Stimulated activated naive CD8-positive, alpha-beta T cell treated with anti-CD3 and anti-CD28 coated beads, Interleukin-15, Interleukin-2, amounts not matched to agents 100 U/mL and 50 U/mL, for 24 hours (primary cell): ENCODE measurements at regions not wholly inside any gene's neighbourhood (a gene's known extent, or its start where the extent isn't known, plus 50 kb on each side); places are given as distances from the start of the nearest gene placed in this dataset.
"Not testable (repeated sequence)": the region's sequence is repeated elsewhere in the genome, so short reads cannot be mapped to it uniquely, and the experiment has no call there.

Source experiments
- ATAC-seq: fragments of 150-1000 bp; cut with Tn5 transposase; one replicate; pipeline ENCODE4 v1.10.0; 2021
- DNase-seq: peaks from one replicate; pipeline ENCODE4 v3.0.0; 2021

DNA sequence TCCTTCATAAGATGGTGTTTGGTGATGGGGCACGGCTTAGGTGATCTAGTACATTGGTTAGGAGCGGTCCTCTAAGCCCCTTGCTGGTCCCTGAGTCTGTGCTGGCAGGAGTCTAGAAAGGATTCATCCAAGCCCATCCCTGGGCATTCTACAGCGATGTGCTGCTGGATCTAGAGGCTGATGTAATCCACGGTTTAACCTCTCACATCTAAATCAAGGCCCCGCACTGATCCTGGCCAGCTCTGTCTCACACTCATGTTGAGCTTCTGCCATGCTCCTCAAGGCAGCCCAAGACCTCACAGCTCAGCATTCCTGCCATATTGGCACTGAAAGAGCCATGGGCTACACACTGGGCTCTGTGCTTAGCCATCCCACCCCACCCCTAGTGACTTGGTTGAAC is 664.8 kb downstream of the STK39 start:
- ATAC-seq (peak; percentile 9), DNase-seq (no peak)

DNA sequence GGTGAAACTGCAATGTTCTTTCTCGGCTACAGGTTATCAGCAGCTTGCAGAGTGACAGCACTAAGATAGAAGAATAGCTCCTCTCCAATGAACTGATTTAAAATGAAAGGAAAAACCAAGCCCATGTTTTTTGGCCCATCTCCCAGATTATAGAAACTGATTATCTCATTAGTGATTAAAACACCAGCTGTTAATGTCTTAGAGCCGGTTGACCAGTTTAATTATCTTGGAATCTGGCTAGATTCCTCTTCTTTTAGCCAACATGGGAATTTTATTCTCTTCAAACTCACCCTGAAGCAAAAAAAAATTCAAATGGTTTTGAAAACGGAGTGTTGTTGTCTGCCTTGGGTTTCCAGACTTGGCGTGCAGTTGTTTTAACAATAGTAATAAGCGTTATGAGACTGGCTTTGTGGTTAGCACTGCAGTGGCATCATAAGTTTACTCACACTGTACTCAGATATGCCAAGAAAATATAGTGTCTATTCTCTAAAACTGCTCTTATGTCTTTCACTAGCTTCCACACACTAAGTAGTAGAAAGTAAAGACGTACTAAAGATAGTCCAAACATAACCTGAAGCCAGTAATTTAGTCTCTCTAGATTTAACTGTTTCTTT is 665.3 kb downstream of the STK39 start:
- ATAC-seq, result no peak
- DNase-seq, result no peak

DNA sequence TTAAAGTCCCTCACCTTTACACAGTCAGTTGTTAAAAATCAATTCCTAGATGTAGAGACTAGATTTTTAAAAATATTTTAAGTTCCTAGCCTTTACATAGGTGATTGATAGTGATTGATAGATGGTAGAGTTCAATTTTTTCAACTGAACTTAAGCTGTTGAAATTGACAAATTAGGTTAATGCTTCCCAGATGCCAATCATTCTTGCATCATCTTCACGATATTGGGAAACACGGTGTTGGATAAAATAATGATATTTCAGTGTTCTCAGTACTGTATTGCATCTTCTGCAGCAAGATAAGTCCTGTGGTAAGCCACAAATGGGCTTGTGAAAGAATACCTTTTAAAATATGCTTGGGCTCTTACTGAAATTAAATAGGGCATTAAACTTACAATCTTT is 667.6 kb downstream of the STK39 start:
- DNase-seq, result no peak
- ATAC-seq, result no peak

DNA sequence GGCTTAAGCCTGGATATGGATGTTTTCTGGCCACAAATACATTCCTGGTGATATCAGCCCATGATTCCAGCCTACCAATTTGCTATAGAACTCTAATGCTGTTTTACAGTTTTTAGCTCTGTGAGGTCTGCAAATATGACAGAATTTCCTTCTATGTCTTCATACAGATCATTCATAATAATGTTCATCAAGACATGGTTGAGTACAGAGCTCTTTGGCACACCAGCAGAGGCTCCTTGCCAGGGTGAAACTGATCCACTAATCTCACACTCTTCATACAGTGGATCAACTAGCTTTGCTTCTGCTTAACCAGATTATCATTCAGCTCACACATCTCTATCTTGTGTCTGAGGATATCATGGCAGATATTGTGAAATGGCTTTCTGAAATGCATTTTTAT is 672.1 kb downstream of the STK39 start:
- DNase-seq, result no peak
- no peak for ATAC-seq

DNA sequence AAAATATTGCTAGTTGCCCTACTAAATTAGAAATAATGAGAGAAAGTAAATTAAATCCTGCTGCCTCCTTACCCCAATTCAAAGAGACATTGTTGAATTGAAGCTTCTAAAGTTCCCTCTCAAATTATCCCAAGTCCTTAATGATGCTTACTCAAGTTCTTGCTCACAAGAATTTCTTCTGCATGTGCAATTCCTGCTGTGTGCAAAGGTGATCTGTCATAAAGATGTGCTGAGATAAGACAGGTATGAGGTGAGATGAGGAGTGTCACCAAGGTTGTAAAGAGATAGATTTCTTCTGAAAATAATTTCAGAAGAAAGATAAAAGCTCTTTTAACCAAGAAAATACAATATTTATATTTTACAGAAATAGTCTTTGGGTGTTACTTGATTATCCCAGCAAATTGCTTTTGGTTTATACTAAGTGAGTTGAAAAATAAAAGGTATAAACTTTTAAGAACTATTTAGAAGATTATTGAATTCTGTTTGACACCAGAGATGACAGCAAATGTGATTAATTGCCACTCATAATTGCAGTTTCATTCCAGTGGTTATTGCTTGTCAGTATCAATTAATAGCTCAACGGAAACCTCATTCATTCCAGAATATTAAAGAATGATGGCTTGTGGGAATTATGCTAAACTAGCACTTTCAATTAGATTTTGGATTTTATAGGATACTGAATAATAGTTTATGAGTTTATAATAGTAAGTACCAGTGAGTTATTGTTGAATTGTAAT is 674.3 kb downstream of the STK39 start:
- ATAC-seq, result no peak

DNA sequence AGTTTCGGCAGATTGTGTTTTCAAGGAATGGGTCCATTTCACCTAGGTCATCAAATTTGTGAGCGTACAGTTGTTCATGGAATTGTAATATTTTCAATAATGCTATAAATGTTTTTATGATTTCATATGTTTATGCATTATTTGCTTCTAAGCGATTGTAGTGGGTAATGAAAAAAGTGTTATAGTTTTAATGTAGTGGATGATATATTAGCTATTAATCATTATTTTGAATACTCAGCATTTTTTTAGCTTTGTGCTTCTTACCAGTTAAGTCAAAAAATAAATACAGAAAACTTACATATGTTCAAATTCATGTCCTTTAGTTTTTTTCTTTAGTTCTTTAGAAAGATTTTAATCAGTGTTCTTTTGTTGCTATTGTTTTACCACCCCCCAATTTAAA is 677.0 kb downstream of the STK39 start:
- DNase-seq, result no peak
- no peak for ATAC-seq

More for the DNA sequence above, 674.3 kb downstream of the STK39 start:
- no peak for DNase-seq

DNA sequence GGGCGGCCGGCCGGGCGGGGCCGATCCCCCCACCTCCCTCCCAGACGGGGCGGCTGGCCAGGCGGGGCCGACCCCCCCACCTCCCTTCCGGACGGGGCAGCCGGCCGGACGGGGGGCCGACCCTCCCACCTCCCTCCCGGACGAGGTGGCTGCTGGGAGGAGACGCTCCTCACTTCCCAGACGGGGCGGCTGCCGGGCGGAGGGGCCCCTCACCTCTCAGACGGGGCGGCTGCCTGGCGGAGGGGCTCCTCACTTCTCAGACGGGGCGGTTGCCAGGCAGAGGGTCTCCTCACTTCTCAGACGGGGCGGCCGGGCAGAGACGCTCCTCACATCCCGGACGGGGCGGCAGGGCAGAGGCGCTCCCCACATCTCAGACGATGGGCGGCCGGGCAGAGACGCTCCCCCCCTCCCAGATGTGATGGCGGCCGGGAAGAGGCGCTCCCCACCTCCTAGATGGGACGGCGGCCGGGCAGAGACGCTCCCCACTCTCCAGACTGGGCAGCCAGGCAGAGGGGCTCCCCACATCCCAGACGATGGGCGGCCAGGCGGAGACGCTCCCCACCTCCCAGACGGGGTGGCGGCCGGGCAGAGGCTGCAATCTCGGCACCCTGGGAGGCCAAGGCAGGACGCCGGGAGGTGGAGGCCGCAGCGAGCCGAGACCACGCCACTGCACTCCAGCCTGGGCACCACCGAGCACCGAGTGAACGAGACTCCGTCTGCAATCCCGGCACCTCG is 675.8 kb downstream of the XIRP2 start:
- DNase-seq, ATAC-seq: not testable (repeated sequence)

- DNase-seq, result not testable (repeated sequence)
Measured at GRCh38 chr2:167558272-167558991, 670.2 kb downstream of the XIRP2 start.

DNA sequence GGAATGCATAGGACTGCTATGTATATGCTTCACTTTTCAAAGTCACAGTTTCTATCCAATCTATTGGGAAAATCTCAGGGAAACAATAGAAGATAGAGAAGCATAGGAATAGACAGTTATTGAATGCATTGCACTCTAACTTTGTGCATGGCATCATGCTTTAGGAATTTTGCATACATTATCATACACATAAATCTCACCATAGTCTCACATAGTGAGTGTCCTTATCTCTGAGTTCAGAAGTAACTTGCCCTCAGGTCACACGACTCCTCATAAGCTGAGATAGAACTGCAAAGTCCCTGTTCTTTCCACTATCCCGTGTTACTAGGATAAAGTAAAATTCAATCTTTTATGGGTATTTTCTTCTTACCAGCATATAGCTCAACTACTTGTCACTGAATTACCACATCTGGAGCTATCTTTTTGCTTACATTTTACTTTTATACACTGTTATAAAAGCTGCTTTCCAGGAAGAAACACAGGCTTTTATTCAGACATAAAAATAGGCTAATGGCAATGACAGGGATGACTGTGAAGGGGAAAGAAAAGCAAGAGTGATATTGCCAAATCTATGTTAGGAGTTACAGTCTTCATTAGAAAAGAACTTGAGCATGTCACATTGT is 666.9 kb downstream of the XIRP2 start:
- DNase-seq (no peak), ATAC-seq (no peak)

More at GRCh38 chr2:167558272-167558991, 670.2 kb downstream of the XIRP2 start:
- ATAC-seq, result not testable (repeated sequence)

GRCh38 chr2:167553635-167554034 is 665.4 kb downstream of the XIRP2 start:
- no peak for DNase-seq
- ATAC-seq, result no peak

GRCh38 chr2:167551416-167551815 is 663.1 kb downstream of the XIRP2 start:
- DNase-seq, result no peak

DNA sequence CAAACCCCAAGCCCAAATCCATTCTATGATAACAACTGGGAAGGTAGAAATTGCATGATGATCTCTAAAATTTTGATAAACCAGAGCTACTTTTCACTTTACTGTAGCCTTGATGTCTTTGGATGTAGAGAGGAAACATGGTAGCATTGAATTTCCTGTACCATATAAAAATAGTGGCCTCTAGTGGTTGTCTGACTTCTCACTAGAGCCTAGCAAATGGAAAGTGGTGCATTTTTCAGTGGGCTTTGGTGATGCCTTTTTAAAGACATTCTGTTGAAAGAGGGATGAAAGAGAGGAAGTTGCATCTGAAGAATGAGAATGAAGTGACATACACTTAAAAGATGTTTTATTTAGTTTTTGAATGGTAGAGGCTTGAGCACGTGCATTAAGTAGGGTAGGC is 662.2 kb downstream of the XIRP2 start:
- no peak for ATAC-seq
- no peak for DNase-seq

More at GRCh38 chr2:167551416-167551815, 663.1 kb downstream of the XIRP2 start:
- no peak for ATAC-seq

- DNase-seq (no peak), ATAC-seq (no peak)
Measured at GRCh38 chr2:167548396-167548795, 660.1 kb downstream of the XIRP2 start.

DNA sequence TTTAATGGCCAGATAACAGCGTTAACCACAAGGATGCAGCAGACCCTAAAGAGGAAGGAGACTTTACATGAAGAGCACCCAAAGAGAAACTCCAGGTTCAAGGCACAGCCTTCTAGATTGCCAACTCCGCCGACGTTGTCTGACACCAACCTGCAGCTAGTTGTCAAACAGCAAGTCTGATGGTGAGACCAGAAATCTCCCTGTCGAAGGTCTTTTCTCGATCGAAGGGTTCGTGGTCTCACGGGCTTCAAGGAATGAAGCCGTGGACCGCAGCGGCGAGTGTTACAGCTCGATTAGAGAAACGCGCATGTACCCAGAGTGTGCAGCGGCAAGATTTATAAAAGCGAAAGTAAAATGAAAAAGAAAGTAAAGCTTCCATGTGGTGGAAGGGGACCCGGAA is 656.3 kb downstream of the XIRP2 start:
- DNase-seq, result no peak

GRCh38 chr2:167543721-167544120 is 655.4 kb downstream of the XIRP2 start:
- ATAC-seq, result no peak
- no peak for DNase-seq

More for the DNA sequence above, 656.3 kb downstream of the XIRP2 start:
- no peak for ATAC-seq

GRCh38 chr2:167537743-167538142 is 649.5 kb downstream of the XIRP2 start:
- DNase-seq, result no peak

DNA sequence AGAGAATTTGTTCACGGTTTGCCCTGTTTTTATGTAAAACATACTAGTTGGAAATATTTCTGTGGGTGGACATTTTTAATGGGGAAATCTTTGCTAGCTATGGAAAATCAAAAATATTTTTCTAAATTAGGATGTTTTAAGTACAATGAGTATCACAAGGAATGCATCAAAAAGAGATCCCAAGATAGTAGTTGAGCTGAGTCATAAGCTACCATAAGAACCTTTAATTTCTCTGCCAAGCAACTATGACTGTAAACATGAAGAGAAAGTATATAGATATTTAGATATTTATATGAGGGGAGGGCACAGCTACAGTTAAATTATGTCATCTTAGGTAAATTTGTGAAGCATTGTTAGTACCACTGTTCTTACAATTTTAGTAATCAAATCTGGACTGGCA is 646.2 kb downstream of the XIRP2 start:
- no peak for DNase-seq

More at GRCh38 chr2:167537743-167538142, 649.5 kb downstream of the XIRP2 start:
- no peak for ATAC-seq

GRCh38 chr2:167524786-167525185 is 636.5 kb downstream of the XIRP2 start:
- DNase-seq (no peak), ATAC-seq (no peak)

More for the DNA sequence above, 646.2 kb downstream of the XIRP2 start:
- ATAC-seq, result no peak

- ATAC-seq, result no peak
- DNase-seq, result no peak
Measured at GRCh38 chr2:167510071-167510759, 621.9 kb downstream of the XIRP2 start.

DNA sequence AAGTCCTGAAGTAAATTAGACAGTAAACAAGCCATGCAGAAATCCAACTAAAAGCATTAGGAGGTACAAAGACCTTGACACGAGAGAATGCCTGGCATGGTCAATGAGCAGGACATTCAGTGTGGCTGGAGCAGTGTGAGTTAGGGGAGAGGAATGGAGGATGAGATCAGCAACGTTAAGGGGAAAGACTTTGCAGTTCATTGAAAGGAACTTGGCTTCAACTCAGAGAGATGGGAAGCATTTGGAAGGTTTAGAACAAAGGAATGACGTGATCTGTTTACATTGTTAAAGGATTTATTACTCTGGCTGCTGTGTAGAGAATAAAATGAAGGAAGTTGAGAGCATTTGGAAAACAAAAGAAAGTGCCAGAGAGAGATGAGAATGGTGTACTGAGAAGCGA is 621.3 kb downstream of the XIRP2 start:
- ATAC-seq, result no peak
- DNase-seq, result no peak

DNA sequence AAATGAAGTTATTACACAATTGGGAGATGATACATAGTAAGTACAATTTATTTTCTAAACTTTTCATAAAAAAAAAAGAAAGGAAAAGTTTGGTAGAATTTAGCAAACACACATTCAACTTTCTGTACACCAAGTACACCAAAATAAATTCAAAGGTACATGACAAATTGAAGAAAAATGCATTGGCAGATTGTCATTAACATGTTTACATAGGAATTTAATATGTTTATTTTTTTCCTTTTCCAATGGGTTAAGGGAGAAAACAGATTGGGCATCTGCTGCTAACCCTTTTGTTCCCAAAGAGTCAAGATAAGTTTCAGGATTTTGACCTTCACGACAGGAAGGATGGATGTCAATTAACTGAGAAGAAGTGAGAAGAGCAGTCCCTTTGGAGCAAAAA is 620.4 kb downstream of the XIRP2 start:
- DNase-seq, result no peak
- no peak for ATAC-seq
